ENCODE measurements at regions not wholly inside any gene's neighbourhood (a gene's known extent, or its start where the extent isn't known, plus 50 kb on each side); places are given as distances from the start of the nearest gene placed in this dataset.

GRCh38 chr4:180641495-180641894 lies 1601.7 kb upstream of the TENM3 start:
- H3K36me3 ChIP-seq = no peaks in the 10 kb centered on the region
- no peak overlapping the region for H3K27ac ChIP-seq
- H3K4me3 ChIP-seq (ENCODE audit: low read depth in 1 of 2, low read length in 1 of 2) = no peak overlapping the region
- H3K4me1 ChIP-seq (ENCODE audit: control insufficient read depth in 1 of 2, insufficient read depth in 1 of 2, low read depth in 1 of 2, low read length in 1 of 2) = no peaks in the 10 kb centered on the region
- no peak for TF ChIP-seq CTCF (IDR thresholded peaks at IDR 0.05)
- H3K9me3 ChIP-seq = no peaks in the 10 kb centered on the region
- H3K27me3 ChIP-seq = no peaks in the 10 kb centered on the region

GRCh38 chr4:180642732-180643131 lies 1600.5 kb upstream of the TENM3 start:
- H3K27ac ChIP-seq = no peak overlapping the region
- TF ChIP-seq CTCF (IDR thresholded peaks at IDR 0.05) = no peak

GRCh38 chr4:180650273-180650672 lies 1592.9 kb upstream of the TENM3 start:
- H3K4me1 ChIP-seq (ENCODE audit: control insufficient read depth in 1 of 2, insufficient read depth in 1 of 2, low read depth in 1 of 2, low read length in 1 of 2) = no peaks in the 10 kb centered on the region
- H3K9me3 ChIP-seq = no peaks in the 10 kb centered on the region
- no peak for TF ChIP-seq CTCF (IDR thresholded peaks at IDR 0.05)
- H3K27ac ChIP-seq = no peak overlapping the region
- no peak overlapping the region for H3K4me3 ChIP-seq (ENCODE audit: low read depth in 1 of 2, low read length in 1 of 2)
- H3K36me3 ChIP-seq = no peaks in the 10 kb centered on the region
- H3K27me3 ChIP-seq = no peaks in the 10 kb centered on the region

More at GRCh38 chr4:180642732-180643131, 1600.5 kb upstream of the TENM3 start:
- H3K36me3 ChIP-seq = no peaks in the 10 kb centered on the region
- no peak overlapping the region for H3K4me3 ChIP-seq (ENCODE audit: low read depth in 1 of 2, low read length in 1 of 2)
- no peaks in the 10 kb centered on the region for H3K4me1 ChIP-seq (ENCODE audit: control insufficient read depth in 1 of 2, insufficient read depth in 1 of 2, low read depth in 1 of 2, low read length in 1 of 2)
- no peaks in the 10 kb centered on the region for H3K27me3 ChIP-seq
- no peaks in the 10 kb centered on the region for H3K9me3 ChIP-seq

- no peak overlapping the region for H3K4me3 ChIP-seq (ENCODE audit: low read depth in 1 of 2, low read length in 1 of 2)
- H3K27me3 ChIP-seq = no peaks in the 10 kb centered on the region
- no peak for TF ChIP-seq CTCF (IDR thresholded peaks at IDR 0.05)
- H3K4me1 ChIP-seq (ENCODE audit: control insufficient read depth in 1 of 2, insufficient read depth in 1 of 2, low read depth in 1 of 2, low read length in 1 of 2) = no peaks in the 10 kb centered on the region
- no peaks in the 10 kb centered on the region for H3K36me3 ChIP-seq
- H3K27ac ChIP-seq = no peak overlapping the region
- H3K9me3 ChIP-seq = no peaks in the 10 kb centered on the region
Measured at GRCh38 chr4:180652533-180652932, 1590.7 kb upstream of the TENM3 start.

- Histone ChIP-seq H3K4me3 (ENCODE audit: low read depth in 1 of 2, low read length in 1 of 2) (no peak overlapping the region), H3K27me3 (no peaks in the 10 kb centered on the region), H3K36me3 (no peaks in the 10 kb centered on the region), H3K9me3 (no peaks in the 10 kb centered on the region), H3K27ac (no peak overlapping the region), H3K4me1 (ENCODE audit: control insufficient read depth in 1 of 2, insufficient read depth in 1 of 2, low read depth in 1 of 2, low read length in 1 of 2) (no peaks in the 10 kb centered on the region)
- no peak for TF ChIP-seq CTCF (IDR thresholded peaks at IDR 0.05)
Measured at GRCh38 chr4:180655886-180656285, 1587.3 kb upstream of the TENM3 start.

- Histone ChIP-seq H3K9me3 (no peaks in the 10 kb centered on the region), H3K27me3 (no peaks in the 10 kb centered on the region), H3K36me3 (no peaks in the 10 kb centered on the region), H3K4me3 (ENCODE audit: low read depth in 1 of 2, low read length in 1 of 2) (no peak overlapping the region), H3K27ac (no peak overlapping the region), H3K4me1 (ENCODE audit: control insufficient read depth in 1 of 2, insufficient read depth in 1 of 2, low read depth in 1 of 2, low read length in 1 of 2) (no peaks in the 10 kb centered on the region)
- no peak for TF ChIP-seq CTCF (IDR thresholded peaks at IDR 0.05)
Measured at GRCh38 chr4:180657881-180658280, 1585.3 kb upstream of the TENM3 start.
